Mesenchymal stem cell (in vitro differentiated cells and primary cell): ENCODE measurements at regions not wholly inside any gene's neighbourhood (a gene's known extent, or its start where the extent isn't known, plus 50 kb on each side); places are given as distances from the start of the nearest gene placed in this dataset.
A peak's percentile ranks its signal among the peaks of the same experiment; 100 is the strongest.

ENCODE experiments used
- DNase-seq: peaks from one replicate; pipeline ENCODE4 v3.0.0-alpha.2; 2013
- H2AFZ ChIP-seq: one replicate; pipeline ENCODE4 v1.6.1; 2013; ENCODE audit warnings: low read depth, mild to moderate bottlenecking, control low read depth, inconsistent platforms, low read length, moderate library complexity
- H2AK5ac ChIP-seq: 2 replicates; pipeline ENCODE4 v1.6.1; 2013; ENCODE audit warnings: low read length, moderate library complexity, mild to moderate bottlenecking, inconsistent platforms; ENCODE audit not compliant: severe bottlenecking
- H2BK120ac ChIP-seq: one replicate; pipeline ENCODE4 v1.6.1; 2013; ENCODE audit warnings: low read depth, mild to moderate bottlenecking, inconsistent platforms, low read length, moderate library complexity
- H2BK12ac ChIP-seq, 2 experiments: one replicate each; pipeline ENCODE4 v1.6.1; 2013; ENCODE audit warnings: inconsistent platforms in 2 of 2, low read length in 2 of 2, mild to moderate bottlenecking in 2 of 2, moderate library complexity in 2 of 2, control low read depth in 1 of 2
- H2BK15ac ChIP-seq: one replicate; pipeline ENCODE4 v1.6.1; 2013; ENCODE audit warnings: mild to moderate bottlenecking, low read depth, inconsistent platforms; ENCODE audit not compliant: poor library complexity, severe bottlenecking
- H2BK5ac ChIP-seq: 2 replicates; pipeline ENCODE4 v1.6.1; 2013; ENCODE audit warnings: low read depth, mild to moderate bottlenecking, low read length, control low read depth, inconsistent platforms; ENCODE audit not compliant: poor library complexity, severe bottlenecking
- H3K14ac ChIP-seq, 2 experiments: one replicate each; pipeline ENCODE4 v1.6.1; 2013; ENCODE audit warnings: inconsistent platforms in 2 of 2, low read length in 2 of 2, control low read depth in 1 of 2, mild to moderate bottlenecking in 1 of 2, moderate library complexity in 1 of 2
- H3K18ac ChIP-seq, 2 experiments: one replicate each; pipeline ENCODE4 v1.6.1; 2013; ENCODE audit warnings: inconsistent platforms in 2 of 2, low read length in 2 of 2, control low read depth in 1 of 2, low read depth in 1 of 2, mild to moderate bottlenecking in 1 of 2
- H3K23ac ChIP-seq, 2 experiments: one replicate each; pipeline ENCODE4 v1.6.1; 2013; ENCODE audit warnings: inconsistent platforms in 2 of 2, low read length in 2 of 2, mild to moderate bottlenecking in 2 of 2, moderate library complexity in 2 of 2, control low read depth in 1 of 2
- H3K27ac ChIP-seq: 2 replicates; pipeline ENCODE4 v1.5.1; 2013; ENCODE audit warnings: mild to moderate bottlenecking, moderate library complexity, low read length, control low read depth, inconsistent platforms; ENCODE audit not compliant: poor library complexity, severe bottlenecking
- H3K27me3 ChIP-seq, 2 experiments: 2 replicates each; pipeline versions ENCODE4 v1.6.1 to v1.7.0; 2013; ENCODE audit warnings: low read length in 2 of 2, mild to moderate bottlenecking in 2 of 2, moderate library complexity in 2 of 2, control low read depth in 1 of 2, inconsistent platforms in 1 of 2; ENCODE audit not compliant: control insufficient read depth in 1 of 2, insufficient read depth in 1 of 2
- H3K36me3 ChIP-seq, 2 experiments: 2 replicates each; pipeline versions ENCODE4 v1.6.1 to v1.7.0; 2013; ENCODE audit warnings: low read length in 2 of 2, control low read depth in 1 of 2, inconsistent platforms in 1 of 2, low read depth in 1 of 2, mild to moderate bottlenecking in 1 of 2; ENCODE audit not compliant: insufficient read depth in 2 of 2, control insufficient read depth in 1 of 2
- H3K4ac ChIP-seq, 2 experiments: one replicate each; pipeline ENCODE4 v1.6.1; 2013; ENCODE audit warnings: inconsistent platforms in 2 of 2, low read length in 2 of 2, mild to moderate bottlenecking in 2 of 2, moderate library complexity in 2 of 2, control low read depth in 1 of 2, low read depth in 1 of 2
- H3K4me1 ChIP-seq: 2 replicates; pipeline ENCODE4 v1.6.1; 2013; ENCODE audit warnings: low read depth, low read length, control low read depth; ENCODE audit not compliant: control insufficient read depth, insufficient read depth
- H3K4me2 ChIP-seq: 2 replicates; pipeline ENCODE4 v1.6.1; 2013; ENCODE audit warnings: low read length, mild to moderate bottlenecking, inconsistent platforms; ENCODE audit not compliant: poor library complexity, severe bottlenecking
- H3K4me3 ChIP-seq, 2 experiments: 2 replicates each; pipeline versions ENCODE4 v1.5.1 to v1.7.0; 2013; ENCODE audit warnings: low read length in 2 of 2, mild to moderate bottlenecking in 2 of 2, control low read depth in 1 of 2, low read depth in 1 of 2; ENCODE audit not compliant: insufficient read depth in 1 of 2
- H3K79me1 ChIP-seq: replicated peaks from 2 replicates; pipeline ENCODE4 v1.6.1; 2013; ENCODE audit warnings: mild to moderate bottlenecking, control low read depth, low read length, inconsistent platforms; ENCODE audit not compliant: poor library complexity, severe bottlenecking
- H3K9ac ChIP-seq: 2 replicates; pipeline ENCODE4 v1.7.0; 2013; ENCODE audit warnings: mild to moderate bottlenecking, low read length, moderate library complexity
- H3K9me3 ChIP-seq: 2 replicates; pipeline ENCODE4 v1.7.0; 2013; ENCODE audit warnings: mild to moderate bottlenecking, low read length; ENCODE audit not compliant: control insufficient read depth
- H4K8ac ChIP-seq: one replicate; pipeline ENCODE4 v1.6.1; 2013; ENCODE audit warnings: inconsistent platforms, mild to moderate bottlenecking, low read length, moderate library complexity
- H4K91ac ChIP-seq: one replicate; pipeline ENCODE4 v1.6.1; 2013; ENCODE audit warnings: mild to moderate bottlenecking, low read length, inconsistent platforms
- WGBS: methylation state at CpG from one replicate; pipeline ENCODE4 v1.1.7; 2013; ENCODE audit warnings: mixed read lengths; 5-methylcytosine and 5-hydroxymethylcytosine counted together

DNA sequence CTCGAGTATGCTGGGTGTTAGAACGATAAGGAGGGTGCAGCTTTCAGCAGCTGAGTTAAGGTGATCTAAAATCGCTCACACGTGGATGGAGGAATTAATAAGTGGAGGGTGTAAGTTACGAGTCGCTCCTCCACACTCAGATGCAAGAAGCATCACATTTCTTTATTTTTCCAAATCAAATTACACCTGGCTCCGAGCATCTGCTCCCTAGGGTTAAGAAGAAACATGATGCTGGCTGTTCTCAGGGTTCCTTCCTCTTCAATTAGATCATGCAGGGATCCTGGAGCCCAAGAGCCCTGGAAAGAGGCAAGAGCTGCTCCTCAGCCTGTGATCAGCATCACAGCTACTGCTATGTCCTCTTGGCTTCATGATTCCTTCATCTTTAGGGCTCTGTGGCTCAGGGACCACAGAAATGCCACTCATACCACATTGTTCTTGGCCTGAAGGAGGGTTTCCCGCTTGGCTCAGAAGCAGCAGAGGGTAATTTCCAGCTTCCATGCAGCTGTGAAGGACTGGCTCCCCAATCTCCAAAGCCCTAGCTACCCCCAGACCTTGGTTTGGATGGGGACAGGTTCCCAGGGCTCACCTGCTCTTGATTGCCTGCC is 235.9 kb upstream of the ZNF32 start:
- H4K91ac ChIP-seq = no peak overlapping the region
- no peak overlapping the region for H2BK15ac ChIP-seq
- no peaks in the 10 kb centered on the region for H3K79me1 ChIP-seq
- no peak overlapping the region for H3K9ac ChIP-seq
- no peak overlapping the region for H3K4ac ChIP-seq
- H3K27ac ChIP-seq = no peak overlapping the region
- no peaks in the 10 kb centered on the region for H3K4me1 ChIP-seq
- peaks cover 3% of the 10 kb centered on the region in 2 experiments for H3K27me3 ChIP-seq
- H3K4me2 ChIP-seq = no peak overlapping the region
- H3K36me3 ChIP-seq = no peaks in the 10 kb centered on the region
- peak overlapping the region in 1 of 2 experiments; percentile 82 for H2BK12ac ChIP-seq
- H2AK5ac ChIP-seq = no peak overlapping the region
- H2BK120ac ChIP-seq = no peak overlapping the region
- peak overlapping the region in 1 of 2 experiments; percentile 61 for H3K18ac ChIP-seq
- H3K14ac ChIP-seq = no peak overlapping the region
- no peak overlapping the region for H2AFZ ChIP-seq
- H3K4me3 ChIP-seq = no peak overlapping the region
- no peaks in the 10 kb centered on the region for H3K9me3 ChIP-seq
- WGBS = 91% methylated on average over 6 of the region's 8 CpGs
- no peak overlapping the region for H2BK5ac ChIP-seq
- H4K8ac ChIP-seq = no peak overlapping the region
- no peak for DNase-seq
- H3K23ac ChIP-seq = no peak overlapping the region

GRCh38 chr10:43882711-43883110 is 234.0 kb upstream of the ZNF32 start:
- no peaks in the 10 kb centered on the region for H3K4me1 ChIP-seq
- no peaks in the 10 kb centered on the region for H3K79me1 ChIP-seq
- H3K4ac ChIP-seq = no peak overlapping the region
- H3K9ac ChIP-seq = no peak overlapping the region
- H3K4me2 ChIP-seq = no peak overlapping the region
- no peak overlapping the region for H4K91ac ChIP-seq
- H4K8ac ChIP-seq = no peak overlapping the region
- DNase-seq = no peak
- H2AFZ ChIP-seq = no peak overlapping the region
- H2BK120ac ChIP-seq = no peak overlapping the region
- no peak overlapping the region for H3K18ac ChIP-seq
- H2BK12ac ChIP-seq = no peak overlapping the region
- H2BK15ac ChIP-seq = no peak overlapping the region
- no peaks in the 10 kb centered on the region for H3K9me3 ChIP-seq
- no peak overlapping the region for H3K4me3 ChIP-seq
- H3K27me3 ChIP-seq = peaks cover 3% of the 10 kb centered on the region in 2 experiments
- no peak overlapping the region for H2AK5ac ChIP-seq
- no peak overlapping the region for H2BK5ac ChIP-seq
- no peak overlapping the region for H3K27ac ChIP-seq
- WGBS = 67% methylated on average over 1 of the region's 2 CpGs
- no peak overlapping the region for H3K14ac ChIP-seq
- no peaks in the 10 kb centered on the region for H3K36me3 ChIP-seq
- no peak overlapping the region for H3K23ac ChIP-seq

DNA sequence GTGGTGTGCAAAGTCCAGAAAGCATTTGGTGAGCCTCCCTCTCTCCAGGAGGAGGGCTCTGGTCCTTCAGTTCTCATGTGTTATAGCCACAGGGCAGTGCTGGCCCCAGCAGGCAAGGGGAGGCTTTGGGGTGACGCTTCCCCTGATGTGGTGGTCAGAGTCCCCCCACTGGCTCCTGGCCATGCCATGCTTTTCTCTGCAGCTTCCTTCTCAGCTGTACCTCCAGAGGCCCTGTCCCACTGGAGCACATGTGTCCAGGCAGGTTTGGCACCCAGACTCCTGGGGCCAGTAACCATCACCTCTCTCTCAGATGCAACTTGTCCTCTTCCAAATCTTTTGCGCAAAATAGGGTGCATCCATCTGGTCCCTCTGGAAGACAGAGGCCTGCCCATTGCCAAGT is 233.0 kb upstream of the ZNF32 start:
- no peaks in the 10 kb centered on the region for H3K79me1 ChIP-seq
- no peak overlapping the region for H3K27ac ChIP-seq
- H3K36me3 ChIP-seq = no peaks in the 10 kb centered on the region
- peaks cover 3% of the 10 kb centered on the region in 2 experiments for H3K27me3 ChIP-seq
- WGBS = 93% methylated on average over 2 of the region's 2 CpGs
- DNase-seq = no peak
- H3K9ac ChIP-seq = no peak overlapping the region
- H2AK5ac ChIP-seq = no peak overlapping the region
- no peak overlapping the region for H2BK15ac ChIP-seq
- no peaks in the 10 kb centered on the region for H3K9me3 ChIP-seq
- no peak overlapping the region for H2BK120ac ChIP-seq
- H2BK5ac ChIP-seq = no peak overlapping the region
- H3K14ac ChIP-seq = no peak overlapping the region
- peak overlapping the region; percentile 14 for H4K91ac ChIP-seq
- peak overlapping the region in 1 of 2 experiments; percentile 21 for H2BK12ac ChIP-seq
- H3K4me1 ChIP-seq = no peaks in the 10 kb centered on the region
- H3K4ac ChIP-seq = no peak overlapping the region
- peak overlapping the region in 1 of 2 experiments; percentile 67 for H3K18ac ChIP-seq
- H2AFZ ChIP-seq = no peak overlapping the region
- no peak overlapping the region for H4K8ac ChIP-seq
- no peak overlapping the region for H3K4me3 ChIP-seq
- H3K4me2 ChIP-seq = no peak overlapping the region
- H3K23ac ChIP-seq = no peak overlapping the region

- H2BK120ac ChIP-seq = peak overlapping the region; percentile 54
Observed at GRCh38 chr10:43880160-43880559, 231.5 kb upstream of the ZNF32 start.

More at GRCh38 chr10:43880160-43880559, 231.5 kb upstream of the ZNF32 start:
- no peak overlapping the region for H3K14ac ChIP-seq
- DNase-seq = no peak
- no peak overlapping the region for H2BK15ac ChIP-seq
- H3K27ac ChIP-seq = no peak overlapping the region
- no peaks in the 10 kb centered on the region for H3K36me3 ChIP-seq
- H2AK5ac ChIP-seq = no peak overlapping the region
- H3K4me1 ChIP-seq = no peaks in the 10 kb centered on the region
- peak overlapping the region; percentile 52 for H4K91ac ChIP-seq
- no peak overlapping the region for H3K4me2 ChIP-seq
- H3K18ac ChIP-seq = peak overlapping the region; percentile 27 to 48
- peak overlapping the region; percentile 19 for H4K8ac ChIP-seq
- 88% methylated on average over 5 of the region's 8 CpGs for WGBS
- H3K9ac ChIP-seq = no peak overlapping the region
- H2BK5ac ChIP-seq = no peak overlapping the region
- no peak overlapping the region for H2AFZ ChIP-seq
- H3K79me1 ChIP-seq = no peaks in the 10 kb centered on the region
- peak overlapping the region in 1 of 2 experiments; percentile 59 for H2BK12ac ChIP-seq
- no peak overlapping the region for H3K4me3 ChIP-seq
- peaks cover 3% of the 10 kb centered on the region in 2 experiments for H3K27me3 ChIP-seq
- no peak overlapping the region for H3K23ac ChIP-seq
- H3K9me3 ChIP-seq = no peaks in the 10 kb centered on the region
- H3K4ac ChIP-seq = no peak overlapping the region
